Astrocyte of the cerebellum (primary cell): ENCODE measurements at regions not wholly inside any gene's neighbourhood (a gene's known extent, or its start where the extent isn't known, plus 50 kb on each side); places are given as distances from the start of the nearest gene placed in this dataset.

ENCODE experiments used
- DNase-seq: peaks from one replicate; pipeline ENCODE4 v3.0.0-alpha.2; 2011; ENCODE audit warnings: low read depth
- H3K4me3 ChIP-seq: 2 replicates; pipeline ENCODE4 v1.5.1; 2011; ENCODE audit warnings: mild to moderate bottlenecking, low read depth, low read length, moderate library complexity
- in situ Hi-C: cut with HindIII; loops from 2 replicates; pipeline ENCODE4 v1.10.0; 2017; ENCODE audit warnings: low sequenced_read_pairs
- TF ChIP-seq, protein P1 (sequence below): IDR thresholded peaks from 2 replicates; pipeline ENCODE4 v1.5.1; 2012; ENCODE audit warnings: low read length, low read depth, moderate library complexity, mild to moderate bottlenecking; ENCODE audit errors: missing control alignments

DNA sequence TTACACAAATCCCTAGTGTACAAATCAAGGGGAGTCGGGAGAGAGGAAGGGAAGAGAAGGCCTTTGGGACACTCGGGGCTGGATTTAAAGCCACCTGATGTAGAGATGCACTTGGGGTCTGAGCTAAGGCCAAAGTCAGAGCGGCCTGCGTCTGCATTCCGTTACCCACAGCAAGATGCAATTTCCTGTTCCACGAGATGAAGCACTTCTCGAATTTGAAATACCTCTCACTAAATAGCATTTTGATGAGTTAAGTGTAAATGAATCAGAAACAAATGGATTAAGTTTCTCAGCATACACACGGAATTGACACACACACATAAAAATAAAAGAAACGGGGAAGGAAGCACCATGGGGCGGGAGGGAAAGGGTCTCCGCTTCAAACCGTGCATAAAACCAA lies 386.0 kb downstream of the SOX9 start:
- no peak overlapping the region for H3K4me3 ChIP-seq
- no peak for DNase-seq
- TF ChIP-seq, protein P1, sequence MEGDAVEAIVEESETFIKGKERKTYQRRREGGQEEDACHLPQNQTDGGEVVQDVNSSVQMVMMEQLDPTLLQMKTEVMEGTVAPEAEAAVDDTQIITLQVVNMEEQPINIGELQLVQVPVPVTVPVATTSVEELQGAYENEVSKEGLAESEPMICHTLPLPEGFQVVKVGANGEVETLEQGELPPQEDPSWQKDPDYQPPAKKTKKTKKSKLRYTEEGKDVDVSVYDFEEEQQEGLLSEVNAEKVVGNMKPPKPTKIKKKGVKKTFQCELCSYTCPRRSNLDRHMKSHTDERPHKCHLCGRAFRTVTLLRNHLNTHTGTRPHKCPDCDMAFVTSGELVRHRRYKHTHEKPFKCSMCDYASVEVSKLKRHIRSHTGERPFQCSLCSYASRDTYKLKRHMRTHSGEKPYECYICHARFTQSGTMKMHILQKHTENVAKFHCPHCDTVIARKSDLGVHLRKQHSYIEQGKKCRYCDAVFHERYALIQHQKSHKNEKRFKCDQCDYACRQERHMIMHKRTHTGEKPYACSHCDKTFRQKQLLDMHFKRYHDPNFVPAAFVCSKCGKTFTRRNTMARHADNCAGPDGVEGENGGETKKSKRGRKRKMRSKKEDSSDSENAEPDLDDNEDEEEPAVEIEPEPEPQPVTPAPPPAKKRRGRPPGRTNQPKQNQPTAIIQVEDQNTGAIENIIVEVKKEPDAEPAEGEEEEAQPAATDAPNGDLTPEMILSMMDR, result no peak
- in situ Hi-C loops, result no loop called here

DNA sequence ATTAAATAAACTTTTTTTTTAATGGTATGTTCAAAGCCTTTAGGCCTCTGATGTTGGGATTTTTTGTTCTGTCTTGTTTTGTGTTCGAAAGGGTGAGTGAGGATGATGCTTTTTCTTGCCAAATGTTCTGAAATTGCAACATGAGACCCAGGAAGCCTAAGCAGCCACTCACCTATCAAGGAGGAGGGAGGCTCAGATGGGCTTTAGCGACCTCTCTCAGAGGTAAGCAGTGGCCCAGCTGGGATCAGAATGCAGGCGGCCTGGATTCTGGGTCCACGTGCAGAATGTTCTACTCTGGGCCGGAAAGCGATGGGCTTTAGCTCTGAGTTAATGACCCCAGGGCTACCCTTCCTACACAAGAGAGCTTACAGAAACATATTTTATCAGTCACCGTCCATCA lies 386.6 kb downstream of the SOX9 start:
- DNase-seq, result no peak
- TF ChIP-seq, protein P1, result no peak
- in situ Hi-C loops, result no loop called here
- no peak overlapping the region for H3K4me3 ChIP-seq

DNA sequence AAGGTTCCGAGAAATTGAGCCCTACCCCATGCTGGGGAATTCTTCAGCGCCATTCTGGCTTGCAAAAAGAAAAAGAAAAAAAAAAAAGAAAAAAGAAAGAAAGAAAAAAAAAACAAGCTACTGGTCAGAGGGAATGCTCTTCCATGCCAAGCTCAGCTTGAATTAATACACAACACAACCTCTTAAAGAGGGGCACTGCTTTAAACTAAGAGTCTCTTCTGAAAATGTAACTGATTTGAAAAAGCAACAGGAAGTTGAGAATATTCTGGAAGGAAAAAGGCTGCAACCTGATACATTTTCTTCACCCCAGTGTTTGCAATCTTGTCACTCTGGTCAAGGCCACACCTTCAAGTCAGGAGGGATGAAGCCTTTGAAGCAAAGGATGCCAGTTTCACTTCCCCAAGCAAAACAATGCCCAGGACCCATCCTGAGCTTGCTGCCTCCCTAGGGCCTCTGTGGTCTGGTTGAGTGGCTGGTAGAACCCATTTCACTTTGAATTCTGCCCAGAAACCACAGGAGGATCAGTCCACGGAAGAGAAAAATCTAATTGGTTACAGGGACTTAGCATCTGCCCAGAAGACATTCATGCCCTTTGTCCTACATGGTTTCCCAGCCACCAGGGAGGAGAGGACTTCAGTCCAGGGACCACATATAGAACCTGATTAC lies 389.7 kb downstream of the SOX9 start:
- H3K4me3 ChIP-seq, result peak overlapping the region; percentile 7
- TF ChIP-seq, protein P1, result no peak
- in situ Hi-C loops, result no loop called here
- peak; percentile 71 for DNase-seq

DNA sequence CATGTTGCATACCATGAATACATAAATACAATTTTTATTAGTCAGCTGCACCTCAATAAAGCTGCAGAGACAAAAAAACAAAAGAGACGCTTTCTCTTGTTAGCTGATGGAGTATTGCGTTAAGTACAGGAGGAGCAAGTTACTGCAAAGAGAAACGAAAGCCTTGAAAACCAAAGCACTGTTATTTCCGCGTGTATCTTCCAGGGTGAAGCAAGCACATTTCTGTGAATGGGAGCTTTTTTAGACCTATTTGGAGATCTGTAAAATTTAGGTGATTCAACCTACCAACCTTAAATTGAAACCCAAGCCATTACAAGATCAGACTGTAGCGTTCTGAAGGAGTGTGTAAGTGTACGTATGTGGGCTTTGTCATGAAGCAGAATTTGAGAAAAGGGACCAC lies 390.4 kb downstream of the SOX9 start:
- DNase-seq, result no peak
- TF ChIP-seq, protein P1, result no peak
- no peak overlapping the region for H3K4me3 ChIP-seq
- in situ Hi-C loops, result no loop called here

DNA sequence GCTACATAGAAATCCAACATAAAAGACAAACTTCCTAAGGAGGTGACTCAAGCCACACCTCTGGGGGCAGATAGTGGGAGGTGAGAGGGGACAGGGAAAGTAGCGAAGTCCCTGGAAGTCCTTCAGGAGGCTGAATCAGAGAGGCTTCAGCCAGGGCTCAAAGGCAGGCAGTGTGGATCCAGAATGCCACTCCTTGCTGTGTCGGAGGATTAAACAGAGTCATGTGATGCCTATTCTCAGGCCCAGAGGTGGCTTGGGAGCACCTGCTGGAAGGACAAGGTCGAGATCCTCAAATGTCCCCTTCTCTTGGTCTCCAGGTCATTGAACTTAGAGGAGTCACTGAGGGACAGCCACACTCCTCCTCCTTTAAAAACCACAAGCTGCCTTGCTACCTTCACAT lies 391.1 kb downstream of the SOX9 start:
- in situ Hi-C loops, result no loop called here

DNA sequence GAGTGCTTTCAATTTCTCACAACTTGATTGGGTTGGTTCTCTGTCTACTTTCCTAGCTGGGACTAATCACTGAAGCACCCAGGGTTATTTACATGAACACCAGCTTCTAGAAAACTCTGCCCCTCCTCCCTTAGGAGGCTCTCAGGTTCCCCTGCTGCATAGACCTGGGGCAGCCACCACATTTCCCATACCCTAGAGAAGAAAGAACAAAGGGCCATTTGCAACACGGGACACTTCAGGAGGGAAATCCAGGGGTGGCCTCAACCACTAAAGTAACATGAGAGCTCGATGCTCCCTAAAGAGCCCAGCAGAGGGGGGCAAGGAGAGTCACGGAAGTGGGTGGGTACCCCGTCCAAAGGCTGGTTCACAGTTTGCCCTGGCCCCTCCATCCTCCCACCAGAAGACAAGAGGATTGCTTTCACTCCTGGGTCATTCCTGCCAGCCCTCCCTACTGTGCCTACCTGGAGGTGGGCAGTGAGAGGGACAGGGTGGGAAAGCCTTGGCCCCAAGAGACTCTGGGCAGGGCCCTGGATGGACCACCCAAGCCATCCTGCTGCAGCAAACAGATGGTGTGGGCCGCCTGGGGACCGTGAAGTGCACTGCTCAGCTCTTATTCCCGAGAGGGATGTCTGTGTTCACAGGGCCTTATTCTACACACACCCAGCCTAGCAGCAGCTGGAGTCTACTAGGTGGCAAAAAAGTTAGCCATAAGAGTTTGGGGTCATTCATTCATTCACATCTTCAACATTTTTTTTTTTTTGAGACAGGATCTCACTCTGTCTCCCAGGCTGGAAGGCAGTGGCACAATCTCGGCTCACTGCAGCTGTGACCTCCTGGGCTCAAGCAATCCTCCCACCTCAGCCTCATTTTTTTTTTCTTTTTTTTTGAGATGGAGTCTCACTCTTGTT lies 392.1 kb downstream of the SOX9 start:
- in situ Hi-C loops, result no loop called here
- DNase-seq, result no peak
- TF ChIP-seq, protein P1, result no peak
- H3K4me3 ChIP-seq, result no peak overlapping the region

More for the DNA sequence above, 391.1 kb downstream of the SOX9 start:
- TF ChIP-seq, protein P1, result no peak
- H3K4me3 ChIP-seq, result no peak overlapping the region
- no peak for DNase-seq
